ENCODE measurements at regions not wholly inside any gene's neighbourhood (a gene's known extent, or its start where the extent isn't known, plus 50 kb on each side); places are given as distances from the start of the nearest gene placed in this dataset.
"Not testable (repeated sequence)": the region's sequence is repeated elsewhere in the genome, so short reads cannot be mapped to it uniquely, and the experiment has no call there.

- Histone ChIP-seq H3K4me1 (peaks cover 0 to 16% (median 1%) of the 10 kb centered on the region in 12 donors), H3K9me3 (peaks cover 0 to 28% (median 18%) of the 10 kb centered on the region in 12 donors), H3K36me3 (no peaks in the 10 kb centered on the region), H3K4me3 (no peak overlapping the region), H3K27me3 (peaks cover 0 to 9% (median 0%) of the 10 kb centered on the region in 9 donors), H3K27ac (no peak overlapping the region)
- no peak for DNase-seq
- no peak for ATAC-seq
- intact Hi-C loops (cut with DNase I) = no loop called here
- 56 to 66% (median 60%) methylated on average over 2 of the region's 2 CpGs for WGBS, 4 donors
- no peak for TF ChIP-seq POLR2A (IDR thresholded peaks at IDR 0.05)
- no peak for TF ChIP-seq CTCF (IDR thresholded peaks at IDR 0.05)
Observed at GRCh38 chr6:159418997-159419396, 249.8 kb downstream of the FNDC1 start.

- ATAC-seq = no peak
Observed at GRCh38 chr6:159416891-159417560, 247.8 kb downstream of the FNDC1 start.

GRCh38 chr6:159415540-159415939, 246.3 kb downstream of the FNDC1 start:
- ATAC-seq = no peak
- TF ChIP-seq CTCF (IDR thresholded peaks at IDR 0.05) = no peak
- no peak for TF ChIP-seq POLR2A (IDR thresholded peaks at IDR 0.05)
- H3K4me1 ChIP-seq = no peaks in the 10 kb centered on the region
- 66 to 85% (median 77%) methylated on average over 2 of the region's 2 CpGs for WGBS, 4 donors
- H3K27me3 ChIP-seq = no peaks in the 10 kb centered on the region
- no peak overlapping the region for H3K4me3 ChIP-seq
- DNase-seq = no peak
- no peaks in the 10 kb centered on the region for H3K36me3 ChIP-seq
- H3K9me3 ChIP-seq = peaks cover 0 to 32% (median 19%) of the 10 kb centered on the region in 12 donors
- H3K27ac ChIP-seq = no peak overlapping the region
- intact Hi-C loops (cut with DNase I) = no loop called here

More at GRCh38 chr6:159416891-159417560, 247.8 kb downstream of the FNDC1 start:
- DNase-seq = no peak
- Histone ChIP-seq H3K27ac (no peak overlapping the region), H3K36me3 (no peaks in the 10 kb centered on the region), H3K27me3 (no peaks in the 10 kb centered on the region), H3K9me3 (peaks cover 0 to 30% (median 18%) of the 10 kb centered on the region in 12 donors), H3K4me1 (peaks cover 0 to 6% (median 0%) of the 10 kb centered on the region in 12 donors), H3K4me3 (no peak overlapping the region)
- WGBS, 4 donors = 72 to 91% (median 87%) methylated on average over 4 of the region's 4 CpGs
- intact Hi-C loops (cut with DNase I) = no loop called here
- TF ChIP-seq POLR2A (IDR thresholded peaks at IDR 0.05) (no peak), CTCF (IDR thresholded peaks at IDR 0.05) (no peak)

GRCh38 chr6:159414711-159415110, 245.5 kb downstream of the FNDC1 start:
- WGBS, 4 donors = 61 to 75% (median 69%) methylated on average over 2 of the region's 2 CpGs
- TF ChIP-seq CTCF (IDR thresholded peaks at IDR 0.05) (no peak), POLR2A (IDR thresholded peaks at IDR 0.05) (no peak)
- H3K36me3 ChIP-seq = no peaks in the 10 kb centered on the region

GRCh38 chr6:159407211-159407780, 238.1 kb downstream of the FNDC1 start:
- intact Hi-C loops (cut with DNase I); DNase-seq; H3K27ac ChIP-seq; H3K4me3 ChIP-seq; H3K27me3 ChIP-seq; H3K9me3 ChIP-seq; H3K36me3 ChIP-seq; ATAC-seq; H3K4me1 ChIP-seq: not testable (repeated sequence)
- 92 to 97% (median 93%) methylated on average over 6 to 41 of the region's 41 CpGs for WGBS, 4 donors

More at GRCh38 chr6:159414711-159415110, 245.5 kb downstream of the FNDC1 start:
- peaks cover 0 to 38% (median 19%) of the 10 kb centered on the region in 12 donors for H3K9me3 ChIP-seq
- H3K27ac ChIP-seq = no peak overlapping the region
- H3K27me3 ChIP-seq = no peaks in the 10 kb centered on the region
- DNase-seq (no peak), ATAC-seq (no peak)
- no peak overlapping the region for H3K4me3 ChIP-seq
- intact Hi-C loops (cut with DNase I) = no loop called here
- no peaks in the 10 kb centered on the region for H3K4me1 ChIP-seq
